Lung (tissue), 11 donors: ENCODE measurements at regions not wholly inside any gene's neighbourhood (a gene's known extent, or its start where the extent isn't known, plus 50 kb on each side); places are given as distances from the start of the nearest gene placed in this dataset.
"Not testable (repeated sequence)": the region's sequence is repeated elsewhere in the genome, so short reads cannot be mapped to it uniquely, and the experiment has no call there.

Experiments used
- ATAC-seq: fragments of 200-7000 bp; cut with Tn5 transposase; one replicate; pipeline ENCODE4 v1.9.1; 2020; ENCODE audit warnings: moderate number of reproducible peaks; ENCODE audit not compliant: insufficient read depth, low FRiP score
- DNase-seq, 3 donors: peaks; one replicate each; pipeline ENCODE4 v3.0.0-alpha.2; 2013 to 2017
- H3K27ac ChIP-seq, 2 donors: one replicate each; pipeline ENCODE4 v1.5.1; 2013; ENCODE audit warnings: mild to moderate bottlenecking in 2 of 2, moderate library complexity in 2 of 2, control low read depth in 1 of 2, inconsistent platforms in 1 of 2, low read depth in 1 of 2, low read length in 1 of 2
- H3K27me3 ChIP-seq, 3 donors: one replicate each; pipeline ENCODE4 v1.5.1; 2013; ENCODE audit warnings: low read length in 2 of 3; ENCODE audit not compliant: control insufficient read depth in 3 of 3, insufficient read depth in 3 of 3
- H3K36me3 ChIP-seq, 4 donors: one replicate each; pipeline ENCODE4 v1.5.1; 2013; ENCODE audit warnings: low read length in 4 of 4, mild to moderate bottlenecking in 1 of 4, moderate library complexity in 1 of 4; ENCODE audit not compliant: control insufficient read depth in 4 of 4, insufficient read depth in 4 of 4
- H3K4me1 ChIP-seq, 5 donors: one replicate each; pipeline ENCODE4 v1.5.1; 2013; ENCODE audit warnings: low read length in 5 of 5, mild to moderate bottlenecking in 2 of 5, moderate library complexity in 1 of 5; ENCODE audit not compliant: control insufficient read depth in 5 of 5, insufficient read depth in 5 of 5
- H3K4me3 ChIP-seq: one replicate; pipeline ENCODE4 v1.5.1; 2013; ENCODE audit warnings: mild to moderate bottlenecking, control low read depth, moderate library complexity
- H3K9ac ChIP-seq, 2 donors: one replicate each; pipeline ENCODE4 v1.5.1; 2013; ENCODE audit warnings: low read length in 2 of 2, control low read depth in 1 of 2; ENCODE audit not compliant: insufficient read depth in 1 of 2
- H3K9me3 ChIP-seq, 4 donors: one replicate each; pipeline ENCODE4 v1.5.1; 2013; ENCODE audit warnings: low read length in 3 of 4, mild to moderate bottlenecking in 1 of 4, moderate library complexity in 1 of 4; ENCODE audit not compliant: control insufficient read depth in 4 of 4, insufficient read depth in 3 of 4
- CTCF ChIP-seq: IDR thresholded peaks from 2 replicates; pipeline ENCODE4 v1.5.1; 2012; ENCODE audit warnings: mild to moderate bottlenecking; ENCODE audit errors: control extremely low read depth, extremely low read depth
- WGBS, 2 donors: extraction: QIAGEN DNeasy Blood & Tissue Kit; methylation state at CpG; one replicate each; pipeline ENCODE4 v1.1.7; 2013; 5-methylcytosine and 5-hydroxymethylcytosine counted together
- donor health status: control.
- donor health status: control.
- donor health status: Bipolar disorder and iron deficiency.
- donor health status: healthy.
- donor health status: DM: yes; HTN: yes; CAD: no.

GRCh38 chr7:13801669-13802068, 187.8 kb downstream of the ETV1 start:
- TF ChIP-seq CTCF, result no peak
- Histone ChIP-seq H3K27ac (no peak overlapping the region), H3K27me3 (no peaks in the 10 kb centered on the region), H3K36me3 (no peaks in the 10 kb centered on the region), H3K4me3 (no peak overlapping the region), H3K4me1 (no peaks in the 10 kb centered on the region), H3K9ac (no peak overlapping the region), H3K9me3 (no peaks in the 10 kb centered on the region)
- 83 to 85% methylated on average over 1 of the region's 1 CpG for WGBS, 2 donors
- ATAC-seq (no peak), DNase-seq (no peak)

GRCh38 chr7:13802651-13803050, 186.8 kb downstream of the ETV1 start:
- Histone ChIP-seq H3K4me1 (no peaks in the 10 kb centered on the region), H3K9me3 (no peaks in the 10 kb centered on the region), H3K27me3 (no peaks in the 10 kb centered on the region), H3K27ac (no peak overlapping the region), H3K4me3 (no peak overlapping the region), H3K9ac (no peak overlapping the region), H3K36me3 (no peaks in the 10 kb centered on the region)
- 89 to 94% methylated on average over 1 of the region's 1 CpG for WGBS, 2 donors
- no peak for TF ChIP-seq CTCF
- DNase-seq, result no peak
- no peak for ATAC-seq

GRCh38 chr7:13803134-13803533, 186.3 kb downstream of the ETV1 start:
- no peaks in the 10 kb centered on the region for H3K36me3 ChIP-seq
- no peak overlapping the region for H3K27ac ChIP-seq
- DNase-seq, result no peak
- no peak overlapping the region for H3K9ac ChIP-seq
- no peak overlapping the region for H3K4me3 ChIP-seq
- no peaks in the 10 kb centered on the region for H3K9me3 ChIP-seq
- H3K4me1 ChIP-seq, result no peaks in the 10 kb centered on the region
- ATAC-seq, result no peak
- WGBS, 2 donors, result 91 to 93% methylated on average over 8 of the region's 8 CpGs
- H3K27me3 ChIP-seq, result no peaks in the 10 kb centered on the region
- no peak for TF ChIP-seq CTCF

- not testable (repeated sequence) for H3K4me3 ChIP-seq, H3K27ac ChIP-seq, DNase-seq, H3K36me3 ChIP-seq, H3K9ac ChIP-seq, H3K9me3 ChIP-seq, H3K27me3 ChIP-seq, H3K4me1 ChIP-seq, ATAC-seq
- WGBS, 2 donors, result 87 to 93% methylated on average over 33 of the region's 33 CpGs
Measured at GRCh38 chr7:13806089-13806867, 183.2 kb downstream of the ETV1 start.

GRCh38 chr7:13817230-13817629, 172.2 kb downstream of the ETV1 start:
- H3K9ac ChIP-seq, H3K27me3 ChIP-seq, H3K36me3 ChIP-seq, DNase-seq, ATAC-seq, H3K4me3 ChIP-seq, H3K27ac ChIP-seq, H3K9me3 ChIP-seq, H3K4me1 ChIP-seq: not testable (repeated sequence)
